ENCODE measurements at regions not wholly inside any gene's neighbourhood (a gene's known extent, or its start where the extent isn't known, plus 50 kb on each side); places are given as distances from the start of the nearest gene placed in this dataset.

DNA sequence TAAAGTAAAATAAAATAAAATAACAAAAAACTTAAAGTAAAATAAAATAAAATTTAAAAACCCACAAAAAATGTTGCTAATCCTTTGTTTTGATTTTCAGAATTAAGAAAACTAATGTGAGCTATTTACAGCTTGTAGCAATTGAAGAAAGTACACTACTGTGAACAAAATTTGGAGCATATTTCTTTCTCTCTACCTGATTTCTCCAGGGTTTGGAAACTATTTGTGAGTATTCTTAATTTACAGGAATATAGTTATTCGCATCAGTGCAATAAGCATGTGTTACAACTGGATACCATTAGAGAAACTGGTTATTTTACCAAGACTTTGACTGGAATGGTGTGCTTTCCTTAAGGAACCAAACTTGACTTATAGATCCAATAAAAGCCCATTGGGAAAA is 86.1 kb upstream of the CNOT2 start:
- no peak for DNase-seq (ENCODE audit: low read depth in 2 of 2)
- TF ChIP-seq, protein P1, sequence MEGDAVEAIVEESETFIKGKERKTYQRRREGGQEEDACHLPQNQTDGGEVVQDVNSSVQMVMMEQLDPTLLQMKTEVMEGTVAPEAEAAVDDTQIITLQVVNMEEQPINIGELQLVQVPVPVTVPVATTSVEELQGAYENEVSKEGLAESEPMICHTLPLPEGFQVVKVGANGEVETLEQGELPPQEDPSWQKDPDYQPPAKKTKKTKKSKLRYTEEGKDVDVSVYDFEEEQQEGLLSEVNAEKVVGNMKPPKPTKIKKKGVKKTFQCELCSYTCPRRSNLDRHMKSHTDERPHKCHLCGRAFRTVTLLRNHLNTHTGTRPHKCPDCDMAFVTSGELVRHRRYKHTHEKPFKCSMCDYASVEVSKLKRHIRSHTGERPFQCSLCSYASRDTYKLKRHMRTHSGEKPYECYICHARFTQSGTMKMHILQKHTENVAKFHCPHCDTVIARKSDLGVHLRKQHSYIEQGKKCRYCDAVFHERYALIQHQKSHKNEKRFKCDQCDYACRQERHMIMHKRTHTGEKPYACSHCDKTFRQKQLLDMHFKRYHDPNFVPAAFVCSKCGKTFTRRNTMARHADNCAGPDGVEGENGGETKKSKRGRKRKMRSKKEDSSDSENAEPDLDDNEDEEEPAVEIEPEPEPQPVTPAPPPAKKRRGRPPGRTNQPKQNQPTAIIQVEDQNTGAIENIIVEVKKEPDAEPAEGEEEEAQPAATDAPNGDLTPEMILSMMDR (IDR thresholded peaks at IDR 0.05; ENCODE audit: low read depth, low read length) = no peak

DNA sequence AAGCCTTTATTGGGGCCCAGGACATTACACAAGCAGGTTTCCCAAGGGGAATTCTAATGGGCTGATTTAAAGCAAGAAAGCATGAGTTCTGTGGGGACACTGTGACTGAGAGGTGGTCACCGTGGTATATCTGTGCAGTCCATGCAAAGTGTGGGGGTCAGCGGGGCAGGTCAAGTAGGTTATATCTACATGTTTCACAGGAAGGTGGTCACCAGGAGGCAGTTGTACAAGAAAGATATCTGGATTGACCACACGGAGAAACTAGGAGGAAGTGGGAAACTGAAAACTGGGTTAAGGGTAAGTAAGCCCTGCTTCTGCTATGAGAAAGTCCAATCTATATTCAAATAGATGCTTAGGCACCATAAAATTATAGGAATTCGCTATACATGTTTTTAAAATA is 77.8 kb upstream of the CNOT2 start:
- no peak overlapping the region for H3K4me3 ChIP-seq (replicated peaks in 1 of 2; ENCODE audit: low read depth in 2 of 2, low read length in 2 of 2)
- TF ChIP-seq, protein P1 (IDR thresholded peaks at IDR 0.05; ENCODE audit: low read depth, low read length) = no peak
- DNase-seq (ENCODE audit: low read depth in 2 of 2) = no peak

More for the DNA sequence above, 86.1 kb upstream of the CNOT2 start:
- H3K4me3 ChIP-seq (replicated peaks in 1 of 2; ENCODE audit: low read depth in 2 of 2, low read length in 2 of 2) = no peak overlapping the region

DNA sequence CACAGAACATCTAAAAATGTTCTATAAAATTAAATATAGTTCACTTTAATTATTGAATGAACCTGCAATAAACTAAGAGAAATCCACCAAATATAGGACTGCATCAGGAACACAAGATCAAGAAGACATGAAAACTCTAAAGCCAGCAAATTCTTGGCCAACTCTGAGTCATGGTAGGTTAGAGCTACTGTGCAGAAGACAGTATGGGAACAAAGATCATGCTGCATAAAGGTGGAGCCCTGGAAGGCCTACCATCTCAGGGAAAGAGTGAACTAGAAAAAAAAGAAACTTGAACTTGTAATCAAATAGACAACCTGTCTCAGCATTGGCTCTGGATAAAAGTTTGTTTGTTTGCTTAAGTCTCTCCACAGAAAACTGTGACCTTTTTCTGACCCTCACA is 66.9 kb upstream of the CNOT2 start:
- TF ChIP-seq, protein P1 (IDR thresholded peaks at IDR 0.05; ENCODE audit: low read depth, low read length) = no peak
- no peak overlapping the region for H3K4me3 ChIP-seq (replicated peaks in 1 of 2; ENCODE audit: low read depth in 2 of 2, low read length in 2 of 2)
- no peak for DNase-seq (ENCODE audit: low read depth in 2 of 2)

DNA sequence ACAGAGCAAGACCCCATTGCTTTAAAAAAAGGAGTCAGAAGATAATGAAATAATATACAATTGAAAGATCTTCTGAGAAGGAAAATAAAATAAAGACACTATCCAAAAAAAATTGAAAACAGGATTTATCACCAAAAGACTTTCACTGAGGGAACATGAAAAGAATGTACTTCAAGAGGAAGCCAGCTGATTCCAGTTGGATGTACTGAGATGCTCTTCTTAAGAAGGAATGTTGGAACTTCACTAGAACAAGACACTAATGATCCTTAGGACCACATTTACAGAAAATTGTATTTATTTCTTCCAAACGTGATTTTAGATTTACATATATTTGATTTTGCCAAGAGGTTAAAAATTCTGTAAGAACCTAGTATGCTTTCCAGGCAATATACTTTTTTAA is 65.6 kb upstream of the CNOT2 start:
- H3K4me3 ChIP-seq (replicated peaks in 1 of 2; ENCODE audit: low read depth in 2 of 2, low read length in 2 of 2) = no peak overlapping the region
- TF ChIP-seq, protein P1 (IDR thresholded peaks at IDR 0.05; ENCODE audit: low read depth, low read length) = no peak
- DNase-seq (ENCODE audit: low read depth in 2 of 2) = peak; percentile 21 to 22

DNA sequence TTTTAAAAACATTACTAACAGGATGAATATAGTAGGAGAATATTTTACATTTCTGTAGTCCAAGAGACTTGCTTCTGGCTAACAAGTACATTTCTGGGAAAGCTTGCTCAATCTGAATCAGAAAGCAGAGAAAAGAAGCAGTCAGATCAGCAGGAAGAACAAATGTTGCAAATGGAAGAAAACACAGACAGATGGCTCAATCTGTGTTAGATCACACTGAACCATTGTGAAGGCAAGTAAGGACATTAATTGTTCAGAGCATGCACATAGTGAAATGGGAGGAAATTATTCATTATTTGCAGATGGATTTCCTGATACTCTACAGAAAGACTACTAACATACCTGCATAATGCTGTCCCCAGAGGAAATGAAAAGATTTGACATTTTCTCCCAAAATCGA is 65.2 kb upstream of the CNOT2 start:
- H3K4me3 ChIP-seq (replicated peaks in 1 of 2; ENCODE audit: low read depth in 2 of 2, low read length in 2 of 2) = no peak overlapping the region
- TF ChIP-seq, protein P1 (IDR thresholded peaks at IDR 0.05; ENCODE audit: low read depth, low read length) = no peak
- DNase-seq (ENCODE audit: low read depth in 2 of 2) = peak; percentile 60 to 63

DNA sequence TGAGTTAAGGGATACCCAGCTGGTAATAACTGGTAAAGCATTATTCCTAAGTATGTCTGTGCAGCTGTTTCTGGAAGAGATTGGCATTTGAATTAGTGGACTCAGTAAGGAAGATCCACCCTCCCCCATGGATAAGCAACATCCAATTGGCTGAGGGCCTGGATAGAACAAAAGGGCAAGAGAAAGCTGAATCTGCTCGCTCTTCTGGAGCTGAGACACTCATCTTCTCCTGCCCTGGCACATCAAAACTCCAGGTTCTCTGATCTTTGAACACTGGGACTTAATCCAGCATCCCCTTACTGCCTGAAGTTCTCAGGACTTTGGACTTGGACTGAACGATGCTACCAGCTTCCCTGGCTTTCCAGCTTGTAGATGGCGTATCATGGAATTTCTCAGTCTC is 63.1 kb upstream of the CNOT2 start:
- no peak overlapping the region for H3K4me3 ChIP-seq (replicated peaks in 1 of 2; ENCODE audit: low read depth in 2 of 2, low read length in 2 of 2)
- DNase-seq (ENCODE audit: low read depth in 2 of 2) = peak in 1 of 2 donors; percentile 5
- TF ChIP-seq, protein P1 (IDR thresholded peaks at IDR 0.05; ENCODE audit: low read depth, low read length) = no peak

DNA sequence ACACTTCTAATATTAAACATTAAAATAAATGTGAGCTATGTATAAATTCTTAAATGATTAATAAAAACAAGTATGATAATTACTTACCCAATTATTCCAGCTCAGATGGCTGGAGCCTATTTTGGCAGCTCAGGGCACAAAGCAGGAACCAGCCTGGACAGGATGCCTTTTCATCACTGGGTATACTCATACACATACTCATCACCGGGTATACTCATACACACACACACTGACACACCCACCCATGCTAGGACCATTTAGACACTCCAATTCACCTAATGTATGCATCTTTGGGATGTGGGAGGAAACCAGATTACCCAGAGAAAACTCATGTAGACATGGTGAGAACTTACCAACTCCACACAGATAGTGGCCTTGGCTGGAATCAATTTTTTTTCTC is 57.9 kb upstream of the CNOT2 start:
- DNase-seq (ENCODE audit: low read depth in 2 of 2) = no peak
- H3K4me3 ChIP-seq (replicated peaks in 1 of 2; ENCODE audit: low read depth in 2 of 2, low read length in 2 of 2) = no peak overlapping the region
- TF ChIP-seq, protein P1 (IDR thresholded peaks at IDR 0.05; ENCODE audit: low read depth, low read length) = no peak

All from cardiac fibroblast (primary cell).